ENCODE measurements at regions not wholly inside any gene's neighbourhood (a gene's known extent, or its start where the extent isn't known, plus 50 kb on each side); places are given as distances from the start of the nearest gene placed in this dataset.

- Histone ChIP-seq H3K14ac (ENCODE audit: low read length) (no peak overlapping the region), H3K23ac (ENCODE audit: low read length) (no peak overlapping the region), H2AK5ac (ENCODE audit: low read length) (no peak overlapping the region), H3K79me2 (ENCODE audit: control insufficient read depth, insufficient read depth, low read length, poor library complexity) (no peaks in the 10 kb centered on the region), H4K8ac (ENCODE audit: low read depth, low read length) (no peak overlapping the region), H2AFZ (ENCODE audit: insufficient read depth, low read length, poor library complexity) (no peak overlapping the region), H3K79me1 (ENCODE audit: low read length) (no peaks in the 10 kb centered on the region), H3K4me1 (ENCODE audit: control insufficient read depth in 1 of 2, insufficient read depth in 2 of 2, low read length in 2 of 2) (no peaks in the 10 kb centered on the region), H2BK12ac (ENCODE audit: low read length) (no peak overlapping the region), H3K18ac (ENCODE audit: low read length) (no peak overlapping the region), H3K9ac (ENCODE audit: low read length) (no peak overlapping the region), H2BK5ac (ENCODE audit: low read depth, low read length, poor library complexity) (no peak overlapping the region), H3K36me3 (ENCODE audit: control insufficient read depth in 1 of 2, insufficient read depth in 2 of 2, low read length in 2 of 2) (no peaks in the 10 kb centered on the region), H2BK120ac (ENCODE audit: insufficient read depth, low read length, poor library complexity) (no peak overlapping the region), H3K4me2 (ENCODE audit: low read length) (no peak overlapping the region), H3K27ac (ENCODE audit: low read depth, low read length) (no peak overlapping the region), H3K27me3 (ENCODE audit: insufficient read depth, low read length) (no peaks in the 10 kb centered on the region), H4K12ac (ENCODE audit: low read depth, low read length) (no peak overlapping the region), H3K4me3 (ENCODE audit: low read depth, low read length) (no peak overlapping the region), H3K9me3 (ENCODE audit: insufficient read depth, low read depth, low read length) (no peaks in the 10 kb centered on the region), H4K91ac (ENCODE audit: low read depth, low read length) (no peak overlapping the region), H3K4ac (ENCODE audit: low read depth, low read length) (no peak overlapping the region)
- WGBS (ENCODE audit: extremely low coverage, insufficient coverage, insufficient read length) = no CpG with 5 or more reads among the region's 2 CpGs
- DNase-seq = no peak
Measured at GRCh38 chr2:56732946-56733345, 549.2 kb downstream of the CCDC85A start.

- no peak overlapping the region for H3K9ac ChIP-seq (ENCODE audit: low read length)
- H3K9me3 ChIP-seq (ENCODE audit: insufficient read depth, low read depth, low read length) = no peaks in the 10 kb centered on the region
- no peak overlapping the region for H2BK120ac ChIP-seq (ENCODE audit: insufficient read depth, low read length, poor library complexity)
- no peaks in the 10 kb centered on the region for H3K27me3 ChIP-seq (ENCODE audit: insufficient read depth, low read length)
- no peak overlapping the region for H2BK5ac ChIP-seq (ENCODE audit: low read depth, low read length, poor library complexity)
- H3K27ac ChIP-seq (ENCODE audit: low read depth, low read length) = no peak overlapping the region
- H3K14ac ChIP-seq (ENCODE audit: low read length) = no peak overlapping the region
- peaks cover 0 to 2% of the 10 kb centered on the region in 2 experiments for H3K4me1 ChIP-seq (ENCODE audit: control insufficient read depth in 1 of 2, insufficient read depth in 2 of 2, low read length in 2 of 2)
- no peaks in the 10 kb centered on the region for H3K79me1 ChIP-seq (ENCODE audit: low read length)
- H3K18ac ChIP-seq (ENCODE audit: low read length) = no peak overlapping the region
- no peak overlapping the region for H3K4me2 ChIP-seq (ENCODE audit: low read length)
- H2AFZ ChIP-seq (ENCODE audit: insufficient read depth, low read length, poor library complexity) = no peak overlapping the region
- H2AK5ac ChIP-seq (ENCODE audit: low read length) = no peak overlapping the region
- no CpG with 5 or more reads among the region's 1 CpG for WGBS (ENCODE audit: extremely low coverage, insufficient coverage, insufficient read length)
- H3K79me2 ChIP-seq (ENCODE audit: control insufficient read depth, insufficient read depth, low read length, poor library complexity) = no peaks in the 10 kb centered on the region
- no peak overlapping the region for H3K23ac ChIP-seq (ENCODE audit: low read length)
- no peak overlapping the region for H2BK12ac ChIP-seq (ENCODE audit: low read length)
- no peak for DNase-seq
- H4K8ac ChIP-seq (ENCODE audit: low read depth, low read length) = no peak overlapping the region
- H4K91ac ChIP-seq (ENCODE audit: low read depth, low read length) = no peak overlapping the region
- H3K4ac ChIP-seq (ENCODE audit: low read depth, low read length) = no peak overlapping the region
- H3K36me3 ChIP-seq (ENCODE audit: control insufficient read depth in 1 of 2, insufficient read depth in 2 of 2, low read length in 2 of 2) = no peaks in the 10 kb centered on the region
- H3K4me3 ChIP-seq (ENCODE audit: low read depth, low read length) = no peak overlapping the region
- no peak overlapping the region for H4K12ac ChIP-seq (ENCODE audit: low read depth, low read length)
Measured at GRCh38 chr2:56739413-56739812, 555.6 kb downstream of the CCDC85A start.

- Histone ChIP-seq H3K79me1 (ENCODE audit: low read length) (no peaks in the 10 kb centered on the region), H3K4ac (ENCODE audit: low read depth, low read length) (no peak overlapping the region), H4K91ac (ENCODE audit: low read depth, low read length) (no peak overlapping the region), H2BK120ac (ENCODE audit: insufficient read depth, low read length, poor library complexity) (no peak overlapping the region), H4K12ac (ENCODE audit: low read depth, low read length) (no peak overlapping the region), H3K4me3 (ENCODE audit: low read depth, low read length) (no peak overlapping the region), H3K79me2 (ENCODE audit: control insufficient read depth, insufficient read depth, low read length, poor library complexity) (no peaks in the 10 kb centered on the region), H2BK5ac (ENCODE audit: low read depth, low read length, poor library complexity) (no peak overlapping the region), H2AFZ (ENCODE audit: insufficient read depth, low read length, poor library complexity) (no peak overlapping the region), H3K14ac (ENCODE audit: low read length) (no peak overlapping the region), H3K4me2 (ENCODE audit: low read length) (peak overlapping the region; percentile 67), H2AK5ac (ENCODE audit: low read length) (no peak overlapping the region), H3K27ac (ENCODE audit: low read depth, low read length) (peak overlapping the region; percentile 69), H3K23ac (ENCODE audit: low read length) (no peak overlapping the region), H4K8ac (ENCODE audit: low read depth, low read length) (no peak overlapping the region), H3K4me1 (ENCODE audit: control insufficient read depth in 1 of 2, insufficient read depth in 2 of 2, low read length in 2 of 2) (peaks cover 0 to 2% of the 10 kb centered on the region in 2 experiments), H3K36me3 (ENCODE audit: control insufficient read depth in 1 of 2, insufficient read depth in 2 of 2, low read length in 2 of 2) (no peaks in the 10 kb centered on the region), H3K27me3 (ENCODE audit: insufficient read depth, low read length) (no peaks in the 10 kb centered on the region), H2BK12ac (ENCODE audit: low read length) (no peak overlapping the region), H3K9ac (ENCODE audit: low read length) (peak overlapping the region; percentile 13), H3K18ac (ENCODE audit: low read length) (no peak overlapping the region), H3K9me3 (ENCODE audit: insufficient read depth, low read depth, low read length) (no peaks in the 10 kb centered on the region)
- peak; percentile 75 to 80 for DNase-seq
- no CpG with 5 or more reads among the region's 5 CpGs for WGBS (ENCODE audit: extremely low coverage, insufficient coverage, insufficient read length)
Measured at GRCh38 chr2:56741601-56742102, 557.9 kb downstream of the CCDC85A start.

- no peak overlapping the region for H3K4ac ChIP-seq (ENCODE audit: low read depth, low read length)
- H3K27me3 ChIP-seq (ENCODE audit: insufficient read depth, low read length) = no peaks in the 10 kb centered on the region
- H3K4me1 ChIP-seq (ENCODE audit: control insufficient read depth in 1 of 2, insufficient read depth in 2 of 2, low read length in 2 of 2) = peaks cover 0 to 2% of the 10 kb centered on the region in 2 experiments
- no peak overlapping the region for H3K27ac ChIP-seq (ENCODE audit: low read depth, low read length)
- H3K9me3 ChIP-seq (ENCODE audit: insufficient read depth, low read depth, low read length) = no peaks in the 10 kb centered on the region
- H3K4me2 ChIP-seq (ENCODE audit: low read length) = no peak overlapping the region
- H2AFZ ChIP-seq (ENCODE audit: insufficient read depth, low read length, poor library complexity) = no peak overlapping the region
- no peak for DNase-seq
- H3K36me3 ChIP-seq (ENCODE audit: control insufficient read depth in 1 of 2, insufficient read depth in 2 of 2, low read length in 2 of 2) = no peaks in the 10 kb centered on the region
- no peak overlapping the region for H2BK12ac ChIP-seq (ENCODE audit: low read length)
- no peak overlapping the region for H4K8ac ChIP-seq (ENCODE audit: low read depth, low read length)
- H3K79me2 ChIP-seq (ENCODE audit: control insufficient read depth, insufficient read depth, low read length, poor library complexity) = no peaks in the 10 kb centered on the region
- H3K18ac ChIP-seq (ENCODE audit: low read length) = no peak overlapping the region
- no CpG with 5 or more reads among the region's 3 CpGs for WGBS (ENCODE audit: extremely low coverage, insufficient coverage, insufficient read length)
- no peak overlapping the region for H2AK5ac ChIP-seq (ENCODE audit: low read length)
- H2BK5ac ChIP-seq (ENCODE audit: low read depth, low read length, poor library complexity) = no peak overlapping the region
- H3K4me3 ChIP-seq (ENCODE audit: low read depth, low read length) = no peak overlapping the region
- no peak overlapping the region for H3K14ac ChIP-seq (ENCODE audit: low read length)
- no peak overlapping the region for H3K9ac ChIP-seq (ENCODE audit: low read length)
- no peak overlapping the region for H3K23ac ChIP-seq (ENCODE audit: low read length)
- no peak overlapping the region for H4K91ac ChIP-seq (ENCODE audit: low read depth, low read length)
- H3K79me1 ChIP-seq (ENCODE audit: low read length) = no peaks in the 10 kb centered on the region
- no peak overlapping the region for H2BK120ac ChIP-seq (ENCODE audit: insufficient read depth, low read length, poor library complexity)
- H4K12ac ChIP-seq (ENCODE audit: low read depth, low read length) = no peak overlapping the region
Measured at GRCh38 chr2:56743807-56744206, 560.0 kb downstream of the CCDC85A start.
